ENCODE measurements at regions not wholly inside any gene's neighbourhood (a gene's known extent, or its start where the extent isn't known, plus 50 kb on each side); places are given as distances from the start of the nearest gene placed in this dataset.

- H3K9me3 Mint-ChIP-seq (ENCODE audit: unreplicated experiment) = peaks cover 3% of the 10 kb centered on the region
- no peaks in the 10 kb centered on the region for H3K27me3 Mint-ChIP-seq (ENCODE audit: unreplicated experiment)
- no peak overlapping the region for H3K27ac Mint-ChIP-seq (ENCODE audit: unreplicated experiment)
- DNase-seq (ENCODE audit: extremely low spot score, unreplicated experiment) = no peak
- no peak overlapping the region for H3K4me3 Mint-ChIP-seq (ENCODE audit: unreplicated experiment)
- H3K4me1 Mint-ChIP-seq (ENCODE audit: unreplicated experiment) = peaks cover 2% of the 10 kb centered on the region
- H3K36me3 Mint-ChIP-seq (ENCODE audit: unreplicated experiment) = no peaks in the 10 kb centered on the region
- TF ChIP-seq, protein P1, sequence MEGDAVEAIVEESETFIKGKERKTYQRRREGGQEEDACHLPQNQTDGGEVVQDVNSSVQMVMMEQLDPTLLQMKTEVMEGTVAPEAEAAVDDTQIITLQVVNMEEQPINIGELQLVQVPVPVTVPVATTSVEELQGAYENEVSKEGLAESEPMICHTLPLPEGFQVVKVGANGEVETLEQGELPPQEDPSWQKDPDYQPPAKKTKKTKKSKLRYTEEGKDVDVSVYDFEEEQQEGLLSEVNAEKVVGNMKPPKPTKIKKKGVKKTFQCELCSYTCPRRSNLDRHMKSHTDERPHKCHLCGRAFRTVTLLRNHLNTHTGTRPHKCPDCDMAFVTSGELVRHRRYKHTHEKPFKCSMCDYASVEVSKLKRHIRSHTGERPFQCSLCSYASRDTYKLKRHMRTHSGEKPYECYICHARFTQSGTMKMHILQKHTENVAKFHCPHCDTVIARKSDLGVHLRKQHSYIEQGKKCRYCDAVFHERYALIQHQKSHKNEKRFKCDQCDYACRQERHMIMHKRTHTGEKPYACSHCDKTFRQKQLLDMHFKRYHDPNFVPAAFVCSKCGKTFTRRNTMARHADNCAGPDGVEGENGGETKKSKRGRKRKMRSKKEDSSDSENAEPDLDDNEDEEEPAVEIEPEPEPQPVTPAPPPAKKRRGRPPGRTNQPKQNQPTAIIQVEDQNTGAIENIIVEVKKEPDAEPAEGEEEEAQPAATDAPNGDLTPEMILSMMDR (IDR thresholded peaks at IDR 0.05) = no peak
Measured at GRCh38 chr3:22495791-22496190, 707.3 kb upstream of the UBE2E2 start.

- no peaks in the 10 kb centered on the region for H3K27me3 Mint-ChIP-seq (ENCODE audit: unreplicated experiment)
- H3K4me1 Mint-ChIP-seq (ENCODE audit: unreplicated experiment) = no peaks in the 10 kb centered on the region
- no peaks in the 10 kb centered on the region for H3K36me3 Mint-ChIP-seq (ENCODE audit: unreplicated experiment)
- H3K4me3 Mint-ChIP-seq (ENCODE audit: unreplicated experiment) = no peak overlapping the region
- peaks cover 5% of the 10 kb centered on the region for H3K9me3 Mint-ChIP-seq (ENCODE audit: unreplicated experiment)
- DNase-seq (ENCODE audit: extremely low spot score, unreplicated experiment) = no peak
- TF ChIP-seq, protein P1 (IDR thresholded peaks at IDR 0.05) = no peak
- H3K27ac Mint-ChIP-seq (ENCODE audit: unreplicated experiment) = no peak overlapping the region
Measured at GRCh38 chr3:22496641-22497040, 706.5 kb upstream of the UBE2E2 start.

- Mint-ChIP-seq H3K36me3 (ENCODE audit: unreplicated experiment) (no peaks in the 10 kb centered on the region), H3K4me1 (ENCODE audit: unreplicated experiment) (no peaks in the 10 kb centered on the region), H3K27ac (ENCODE audit: unreplicated experiment) (no peak overlapping the region)
Measured at GRCh38 chr3:22506871-22507270, 696.3 kb upstream of the UBE2E2 start.

DNA sequence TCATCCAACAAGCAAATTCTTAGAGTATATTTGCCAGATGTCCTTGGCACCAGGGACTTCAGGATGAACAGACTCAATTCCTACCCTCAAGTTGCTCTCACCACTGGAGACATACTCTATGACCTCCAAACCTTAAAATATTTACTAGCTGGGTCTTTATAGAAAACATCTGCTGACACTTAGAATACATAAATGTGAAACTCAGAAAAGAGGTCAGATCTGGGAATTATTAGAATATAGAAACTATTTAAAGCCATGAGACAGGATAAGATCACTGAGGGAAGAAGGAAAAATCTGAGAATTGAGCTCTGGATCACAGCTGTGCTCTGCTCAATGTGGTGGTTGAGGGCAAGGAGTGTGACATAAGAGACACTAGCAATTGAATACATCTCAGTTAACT is 695.4 kb upstream of the UBE2E2 start:
- TF ChIP-seq, protein P1 (IDR thresholded peaks at IDR 0.05) = no peak
- Mint-ChIP-seq H3K4me1 (ENCODE audit: unreplicated experiment) (no peaks in the 10 kb centered on the region), H3K27me3 (ENCODE audit: unreplicated experiment) (peaks cover 3% of the 10 kb centered on the region), H3K27ac (ENCODE audit: unreplicated experiment) (no peak overlapping the region), H3K4me3 (ENCODE audit: unreplicated experiment) (no peak overlapping the region), H3K9me3 (ENCODE audit: unreplicated experiment) (no peaks in the 10 kb centered on the region), H3K36me3 (ENCODE audit: unreplicated experiment) (no peaks in the 10 kb centered on the region)
- DNase-seq (ENCODE audit: extremely low spot score, unreplicated experiment) = no peak

More at GRCh38 chr3:22506871-22507270, 696.3 kb upstream of the UBE2E2 start:
- Mint-ChIP-seq H3K9me3 (ENCODE audit: unreplicated experiment) (no peaks in the 10 kb centered on the region), H3K4me3 (ENCODE audit: unreplicated experiment) (no peak overlapping the region), H3K27me3 (ENCODE audit: unreplicated experiment) (peaks cover 12% of the 10 kb centered on the region)
- DNase-seq (ENCODE audit: extremely low spot score, unreplicated experiment) = no peak
- TF ChIP-seq, protein P1 (IDR thresholded peaks at IDR 0.05) = no peak

DNA sequence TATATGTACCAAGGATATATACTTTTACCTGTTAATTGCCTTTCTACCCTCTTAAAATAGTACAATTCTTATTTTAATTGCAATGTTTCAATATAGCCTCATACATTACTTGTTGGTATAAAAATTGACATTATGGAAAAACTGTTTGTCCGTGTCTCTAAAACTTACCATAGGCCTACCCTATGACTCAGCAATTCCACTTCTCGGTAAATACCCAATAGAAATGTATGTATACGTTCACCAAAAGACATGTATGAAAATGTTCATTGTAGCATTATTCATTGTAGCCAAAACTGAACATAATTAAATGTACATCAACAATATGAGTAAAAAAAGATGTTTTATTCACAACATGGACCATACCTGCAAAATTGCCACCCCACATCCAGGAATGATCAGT is 679.2 kb upstream of the UBE2E2 start:
- H3K4me1 Mint-ChIP-seq (ENCODE audit: unreplicated experiment) = no peaks in the 10 kb centered on the region
- H3K36me3 Mint-ChIP-seq (ENCODE audit: unreplicated experiment) = no peaks in the 10 kb centered on the region
- peaks cover 10% of the 10 kb centered on the region for H3K9me3 Mint-ChIP-seq (ENCODE audit: unreplicated experiment)
- no peak overlapping the region for H3K4me3 Mint-ChIP-seq (ENCODE audit: unreplicated experiment)
- no peak for DNase-seq (ENCODE audit: extremely low spot score, unreplicated experiment)
- no peak overlapping the region for H3K27ac Mint-ChIP-seq (ENCODE audit: unreplicated experiment)
- H3K27me3 Mint-ChIP-seq (ENCODE audit: unreplicated experiment) = peaks cover 14% of the 10 kb centered on the region
- TF ChIP-seq, protein P1 (IDR thresholded peaks at IDR 0.05) = no peak
